ENCODE measurements at regions not wholly inside any gene's neighbourhood (a gene's known extent, or its start where the extent isn't known, plus 50 kb on each side); places are given as distances from the start of the nearest gene placed in this dataset.

- TF ChIP-seq, protein P1, sequence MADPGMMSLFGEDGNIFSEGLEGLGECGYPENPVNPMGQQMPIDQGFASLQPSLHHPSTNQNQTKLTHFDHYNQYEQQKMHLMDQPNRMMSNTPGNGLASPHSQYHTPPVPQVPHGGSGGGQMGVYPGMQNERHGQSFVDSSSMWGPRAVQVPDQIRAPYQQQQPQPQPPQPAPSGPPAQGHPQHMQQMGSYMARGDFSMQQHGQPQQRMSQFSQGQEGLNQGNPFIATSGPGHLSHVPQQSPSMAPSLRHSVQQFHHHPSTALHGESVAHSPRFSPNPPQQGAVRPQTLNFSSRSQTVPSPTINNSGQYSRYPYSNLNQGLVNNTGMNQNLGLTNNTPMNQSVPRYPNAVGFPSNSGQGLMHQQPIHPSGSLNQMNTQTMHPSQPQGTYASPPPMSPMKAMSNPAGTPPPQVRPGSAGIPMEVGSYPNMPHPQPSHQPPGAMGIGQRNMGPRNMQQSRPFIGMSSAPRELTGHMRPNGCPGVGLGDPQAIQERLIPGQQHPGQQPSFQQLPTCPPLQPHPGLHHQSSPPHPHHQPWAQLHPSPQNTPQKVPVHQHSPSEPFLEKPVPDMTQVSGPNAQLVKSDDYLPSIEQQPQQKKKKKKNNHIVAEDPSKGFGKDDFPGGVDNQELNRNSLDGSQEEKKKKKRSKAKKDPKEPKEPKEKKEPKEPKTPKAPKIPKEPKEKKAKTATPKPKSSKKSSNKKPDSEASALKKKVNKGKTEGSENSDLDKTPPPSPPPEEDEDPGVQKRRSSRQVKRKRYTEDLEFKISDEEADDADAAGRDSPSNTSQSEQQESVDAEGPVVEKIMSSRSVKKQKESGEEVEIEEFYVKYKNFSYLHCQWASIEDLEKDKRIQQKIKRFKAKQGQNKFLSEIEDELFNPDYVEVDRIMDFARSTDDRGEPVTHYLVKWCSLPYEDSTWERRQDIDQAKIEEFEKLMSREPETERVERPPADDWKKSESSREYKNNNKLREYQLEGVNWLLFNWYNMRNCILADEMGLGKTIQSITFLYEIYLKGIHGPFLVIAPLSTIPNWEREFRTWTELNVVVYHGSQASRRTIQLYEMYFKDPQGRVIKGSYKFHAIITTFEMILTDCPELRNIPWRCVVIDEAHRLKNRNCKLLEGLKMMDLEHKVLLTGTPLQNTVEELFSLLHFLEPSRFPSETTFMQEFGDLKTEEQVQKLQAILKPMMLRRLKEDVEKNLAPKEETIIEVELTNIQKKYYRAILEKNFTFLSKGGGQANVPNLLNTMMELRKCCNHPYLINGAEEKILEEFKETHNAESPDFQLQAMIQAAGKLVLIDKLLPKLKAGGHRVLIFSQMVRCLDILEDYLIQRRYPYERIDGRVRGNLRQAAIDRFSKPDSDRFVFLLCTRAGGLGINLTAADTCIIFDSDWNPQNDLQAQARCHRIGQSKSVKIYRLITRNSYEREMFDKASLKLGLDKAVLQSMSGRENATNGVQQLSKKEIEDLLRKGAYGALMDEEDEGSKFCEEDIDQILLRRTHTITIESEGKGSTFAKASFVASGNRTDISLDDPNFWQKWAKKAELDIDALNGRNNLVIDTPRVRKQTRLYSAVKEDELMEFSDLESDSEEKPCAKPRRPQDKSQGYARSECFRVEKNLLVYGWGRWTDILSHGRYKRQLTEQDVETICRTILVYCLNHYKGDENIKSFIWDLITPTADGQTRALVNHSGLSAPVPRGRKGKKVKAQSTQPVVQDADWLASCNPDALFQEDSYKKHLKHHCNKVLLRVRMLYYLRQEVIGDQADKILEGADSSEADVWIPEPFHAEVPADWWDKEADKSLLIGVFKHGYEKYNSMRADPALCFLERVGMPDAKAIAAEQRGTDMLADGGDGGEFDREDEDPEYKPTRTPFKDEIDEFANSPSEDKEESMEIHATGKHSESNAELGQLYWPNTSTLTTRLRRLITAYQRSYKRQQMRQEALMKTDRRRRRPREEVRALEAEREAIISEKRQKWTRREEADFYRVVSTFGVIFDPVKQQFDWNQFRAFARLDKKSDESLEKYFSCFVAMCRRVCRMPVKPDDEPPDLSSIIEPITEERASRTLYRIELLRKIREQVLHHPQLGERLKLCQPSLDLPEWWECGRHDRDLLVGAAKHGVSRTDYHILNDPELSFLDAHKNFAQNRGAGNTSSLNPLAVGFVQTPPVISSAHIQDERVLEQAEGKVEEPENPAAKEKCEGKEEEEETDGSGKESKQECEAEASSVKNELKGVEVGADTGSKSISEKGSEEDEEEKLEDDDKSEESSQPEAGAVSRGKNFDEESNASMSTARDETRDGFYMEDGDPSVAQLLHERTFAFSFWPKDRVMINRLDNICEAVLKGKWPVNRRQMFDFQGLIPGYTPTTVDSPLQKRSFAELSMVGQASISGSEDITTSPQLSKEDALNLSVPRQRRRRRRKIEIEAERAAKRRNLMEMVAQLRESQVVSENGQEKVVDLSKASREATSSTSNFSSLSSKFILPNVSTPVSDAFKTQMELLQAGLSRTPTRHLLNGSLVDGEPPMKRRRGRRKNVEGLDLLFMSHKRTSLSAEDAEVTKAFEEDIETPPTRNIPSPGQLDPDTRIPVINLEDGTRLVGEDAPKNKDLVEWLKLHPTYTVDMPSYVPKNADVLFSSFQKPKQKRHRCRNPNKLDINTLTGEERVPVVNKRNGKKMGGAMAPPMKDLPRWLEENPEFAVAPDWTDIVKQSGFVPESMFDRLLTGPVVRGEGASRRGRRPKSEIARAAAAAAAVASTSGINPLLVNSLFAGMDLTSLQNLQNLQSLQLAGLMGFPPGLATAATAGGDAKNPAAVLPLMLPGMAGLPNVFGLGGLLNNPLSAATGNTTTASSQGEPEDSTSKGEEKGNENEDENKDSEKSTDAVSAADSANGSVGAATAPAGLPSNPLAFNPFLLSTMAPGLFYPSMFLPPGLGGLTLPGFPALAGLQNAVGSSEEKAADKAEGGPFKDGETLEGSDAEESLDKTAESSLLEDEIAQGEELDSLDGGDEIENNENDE (IDR thresholded peaks at IDR 0.05; ENCODE audit: low read depth, low read length), result no peak
Observed at GRCh38 chr17:14946481-14946880, 318.6 kb downstream of the PMP22 start (continued).
